ENCODE measurements at regions not wholly inside any gene's neighbourhood (a gene's known extent, or its start where the extent isn't known, plus 50 kb on each side); places are given as distances from the start of the nearest gene placed in this dataset.
"Not testable (repeated sequence)": the region's sequence is repeated elsewhere in the genome, so short reads cannot be mapped to it uniquely, and the experiment has no call there.

GRCh38 chr11:83403691-83404389 is 117.7 kb upstream of the CCDC90B start:
- no peak for DNase-seq (ENCODE audit: extremely low read depth in 1 of 11, low read depth in 9 of 11, low spot score in 4 of 11)

GRCh38 chr11:83401506-83402225 is 115.5 kb upstream of the CCDC90B start:
- DNase-seq (ENCODE audit: extremely low read depth in 1 of 11, low read depth in 9 of 11, low spot score in 4 of 11): no peak

- no peak for DNase-seq (ENCODE audit: extremely low read depth in 1 of 11, low read depth in 9 of 11, low spot score in 4 of 11)
Observed at GRCh38 chr11:83394331-83394730, 108.2 kb upstream of the CCDC90B start.

GRCh38 chr11:83392556-83392955 is 106.4 kb upstream of the CCDC90B start:
- DNase-seq (ENCODE audit: extremely low read depth in 1 of 11, low read depth in 9 of 11, low spot score in 4 of 11): no peak

- no peak for DNase-seq (ENCODE audit: extremely low read depth in 1 of 11, low read depth in 9 of 11, low spot score in 4 of 11)
Observed at GRCh38 chr11:83389975-83390374, 103.8 kb upstream of the CCDC90B start.

- DNase-seq (ENCODE audit: extremely low read depth in 1 of 11, low read depth in 9 of 11, low spot score in 4 of 11): not testable (repeated sequence)
Observed at GRCh38 chr11:83383838-83384237, 97.7 kb upstream of the CCDC90B start.

GRCh38 chr11:83374311-83374710 is 88.1 kb upstream of the CCDC90B start:
- DNase-seq (ENCODE audit: extremely low read depth in 1 of 11, low read depth in 9 of 11, low spot score in 4 of 11): no peak

GRCh38 chr11:83371489-83371888 is 85.3 kb upstream of the CCDC90B start:
- DNase-seq (ENCODE audit: extremely low read depth in 1 of 11, low read depth in 9 of 11, low spot score in 4 of 11): no peak

- no peak for DNase-seq (ENCODE audit: extremely low read depth in 1 of 11, low read depth in 9 of 11, low spot score in 4 of 11)
Observed at GRCh38 chr11:83367745-83368144, 81.6 kb upstream of the CCDC90B start.

GRCh38 chr11:83364500-83365045 is 78.4 kb upstream of the CCDC90B start:
- DNase-seq (ENCODE audit: extremely low read depth in 1 of 11, low read depth in 9 of 11, low spot score in 4 of 11): no peak

- no peak for DNase-seq (ENCODE audit: extremely low read depth in 1 of 11, low read depth in 9 of 11, low spot score in 4 of 11)
Observed at GRCh38 chr11:83363312-83363711, 77.1 kb upstream of the CCDC90B start.

- no peak for DNase-seq (ENCODE audit: extremely low read depth in 1 of 11, low read depth in 9 of 11, low spot score in 4 of 11)
Observed at GRCh38 chr11:83361831-83362230, 75.7 kb upstream of the CCDC90B start.

- no peak for DNase-seq (ENCODE audit: extremely low read depth in 1 of 11, low read depth in 9 of 11, low spot score in 4 of 11)
Observed at GRCh38 chr11:83355391-83355790, 69.2 kb upstream of the CCDC90B start.

GRCh38 chr11:83350187-83350586 is 64.0 kb upstream of the CCDC90B start:
- DNase-seq (ENCODE audit: extremely low read depth in 1 of 11, low read depth in 9 of 11, low spot score in 4 of 11): no peak

GRCh38 chr11:83349296-83349695 is 63.1 kb upstream of the CCDC90B start:
- peak in 8 of 11 donors; percentile 6 to 41 (median 19) for DNase-seq (ENCODE audit: extremely low read depth in 1 of 11, low read depth in 9 of 11, low spot score in 4 of 11)

GRCh38 chr11:83346706-83347105 is 60.5 kb upstream of the CCDC90B start:
- not testable (repeated sequence) for DNase-seq (ENCODE audit: extremely low read depth in 1 of 11, low read depth in 9 of 11, low spot score in 4 of 11)

- not testable (repeated sequence) for DNase-seq (ENCODE audit: extremely low read depth in 1 of 11, low read depth in 9 of 11, low spot score in 4 of 11)
Observed at GRCh38 chr11:83344521-83344920, 58.4 kb upstream of the CCDC90B start.

GRCh38 chr11:83336993-83337392 is 50.8 kb upstream of the CCDC90B start:
- DNase-seq (ENCODE audit: extremely low read depth in 1 of 11, low read depth in 9 of 11, low spot score in 4 of 11): no peak

All from renal cortex interstitium (tissue), 11 donors.